ENCODE measurements at regions not wholly inside any gene's neighbourhood (a gene's known extent, or its start where the extent isn't known, plus 50 kb on each side); places are given as distances from the start of the nearest gene placed in this dataset.

DNA sequence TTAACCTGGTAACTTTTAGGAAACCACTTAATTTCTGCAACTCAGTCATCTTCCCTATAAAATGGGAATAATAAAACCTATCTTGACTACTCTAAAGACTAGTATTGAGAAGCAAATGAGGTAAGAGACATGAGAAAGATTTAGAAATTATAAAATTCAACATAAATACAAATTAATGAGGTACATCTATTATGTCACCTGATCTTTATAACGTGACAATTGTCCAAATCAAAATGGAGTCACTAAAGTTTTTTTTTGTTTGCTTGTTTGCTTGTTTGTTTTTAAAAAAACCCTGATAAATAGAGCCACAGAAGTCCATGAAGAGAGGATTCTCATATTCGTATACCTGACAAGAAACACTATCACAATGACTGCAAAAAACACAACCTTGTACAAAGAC, 242.8 kb downstream of the LRRN1 start:
- H3K9me3 ChIP-seq (ENCODE audit: control insufficient read depth, insufficient read depth, low read length): peaks cover 19% of the 10 kb centered on the region
- H3K23ac ChIP-seq (ENCODE audit: low read depth, low read length): no peak overlapping the region
- DNase-seq (no peak), ATAC-seq (ENCODE audit: low read depth) (no peak)
- no peak overlapping the region for H2BK5ac ChIP-seq (ENCODE audit: low read depth, low read length, poor library complexity, severe bottlenecking)
- H3K14ac ChIP-seq (replicated peaks; ENCODE audit: low read depth, low read length): no peak overlapping the region
- no peaks in the 10 kb centered on the region for H3K9me1 ChIP-seq (ENCODE audit: insufficient read depth, low read length)
- no peak overlapping the region for H3K4ac ChIP-seq (ENCODE audit: low read depth, low read length)
- H4K5ac ChIP-seq (ENCODE audit: low read depth, low read length): no peak overlapping the region
- H3K4me1 ChIP-seq (ENCODE audit: control insufficient read depth, insufficient read depth, low read length): no peaks in the 10 kb centered on the region
- no peak overlapping the region for H2AFZ ChIP-seq (replicated peaks; ENCODE audit: low read length, poor library complexity)
- H2BK20ac ChIP-seq (ENCODE audit: low read depth, low read length): no peak overlapping the region
- no peak overlapping the region for H3K18ac ChIP-seq (ENCODE audit: low read depth, low read length)
- no peak overlapping the region for H2AK9ac ChIP-seq (replicated peaks; ENCODE audit: low read depth, low read length, poor library complexity)
- no TSS peak for BruUV-seq (replicated peaks)
- no peak overlapping the region for H3K9ac ChIP-seq (ENCODE audit: low read depth, low read length)
- dilution Hi-C loops (cut with HindIII; ENCODE audit: low sequenced_read_pairs, unreplicated experiment): no loop called here
- H3K36me3 ChIP-seq (ENCODE audit: control insufficient read depth, insufficient read depth, low read length): no peaks in the 10 kb centered on the region
- H4K8ac ChIP-seq (ENCODE audit: low read depth in 2 of 2, low read length in 2 of 2): no peak overlapping the region
- H3K27ac ChIP-seq (ENCODE audit: insufficient read depth, low read length): no peak overlapping the region
- no peaks in the 10 kb centered on the region for H3K79me1 ChIP-seq (ENCODE audit: low read depth in 1 of 2, low read length in 2 of 2)
- H2BK120ac ChIP-seq (ENCODE audit: low read depth, low read length): no peak overlapping the region
- H3K4me3 ChIP-seq (ENCODE audit: insufficient read depth, low read depth, low read length): no peak overlapping the region
- no CpG with 5 or more reads among the region's 2 CpGs for WGBS, 2 experiments (ENCODE audit: extremely low coverage in 2 of 2, insufficient read length in 1 of 2)
- no peak overlapping the region for H4K91ac ChIP-seq (ENCODE audit: insufficient read depth, low read depth, low read length)
- TF ChIP-seq CEBPB (IDR thresholded peaks at IDR 0.05; ENCODE audit: low read depth, low read length) (no peak), POLR2A (IDR thresholded peaks at IDR 0.05; ENCODE audit: low read depth, low read length) (no peak), MAFK (IDR thresholded peaks at IDR 0.05; ENCODE audit: low read depth, low read length) (no peak), FOS (IDR thresholded peaks at IDR 0.05; ENCODE audit: low read depth, low read length) (no peak), RCOR1 (IDR thresholded peaks at IDR 0.05; ENCODE audit: insufficient replicate concordance, low read length) (no peak), NFE2L2 (IDR thresholded peaks at IDR 0.05; ENCODE audit: low read depth, low read length) (no peak), MAZ (IDR thresholded peaks at IDR 0.05; ENCODE audit: borderline replicate concordance, low read depth, low read length) (no peak), RAD21 (IDR thresholded peaks at IDR 0.05; ENCODE audit: low read length) (no peak), MXI1 (IDR thresholded peaks at IDR 0.05; ENCODE audit: borderline replicate concordance, low read depth, low read length) (no peak)
- TF ChIP-seq, protein P1, sequence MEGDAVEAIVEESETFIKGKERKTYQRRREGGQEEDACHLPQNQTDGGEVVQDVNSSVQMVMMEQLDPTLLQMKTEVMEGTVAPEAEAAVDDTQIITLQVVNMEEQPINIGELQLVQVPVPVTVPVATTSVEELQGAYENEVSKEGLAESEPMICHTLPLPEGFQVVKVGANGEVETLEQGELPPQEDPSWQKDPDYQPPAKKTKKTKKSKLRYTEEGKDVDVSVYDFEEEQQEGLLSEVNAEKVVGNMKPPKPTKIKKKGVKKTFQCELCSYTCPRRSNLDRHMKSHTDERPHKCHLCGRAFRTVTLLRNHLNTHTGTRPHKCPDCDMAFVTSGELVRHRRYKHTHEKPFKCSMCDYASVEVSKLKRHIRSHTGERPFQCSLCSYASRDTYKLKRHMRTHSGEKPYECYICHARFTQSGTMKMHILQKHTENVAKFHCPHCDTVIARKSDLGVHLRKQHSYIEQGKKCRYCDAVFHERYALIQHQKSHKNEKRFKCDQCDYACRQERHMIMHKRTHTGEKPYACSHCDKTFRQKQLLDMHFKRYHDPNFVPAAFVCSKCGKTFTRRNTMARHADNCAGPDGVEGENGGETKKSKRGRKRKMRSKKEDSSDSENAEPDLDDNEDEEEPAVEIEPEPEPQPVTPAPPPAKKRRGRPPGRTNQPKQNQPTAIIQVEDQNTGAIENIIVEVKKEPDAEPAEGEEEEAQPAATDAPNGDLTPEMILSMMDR (conservative IDR thresholded peaks at IDR 0.05; ENCODE audit: low read depth, low read length): no peak
- TF ChIP-seq, protein P2, sequence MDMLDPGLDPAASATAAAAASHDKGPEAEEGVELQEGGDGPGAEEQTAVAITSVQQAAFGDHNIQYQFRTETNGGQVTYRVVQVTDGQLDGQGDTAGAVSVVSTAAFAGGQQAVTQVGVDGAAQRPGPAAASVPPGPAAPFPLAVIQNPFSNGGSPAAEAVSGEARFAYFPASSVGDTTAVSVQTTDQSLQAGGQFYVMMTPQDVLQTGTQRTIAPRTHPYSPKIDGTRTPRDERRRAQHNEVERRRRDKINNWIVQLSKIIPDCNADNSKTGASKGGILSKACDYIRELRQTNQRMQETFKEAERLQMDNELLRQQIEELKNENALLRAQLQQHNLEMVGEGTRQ (IDR thresholded peaks at IDR 0.05; ENCODE audit: low read depth, low read length): no peak
- TF ChIP-seq, protein P3, sequence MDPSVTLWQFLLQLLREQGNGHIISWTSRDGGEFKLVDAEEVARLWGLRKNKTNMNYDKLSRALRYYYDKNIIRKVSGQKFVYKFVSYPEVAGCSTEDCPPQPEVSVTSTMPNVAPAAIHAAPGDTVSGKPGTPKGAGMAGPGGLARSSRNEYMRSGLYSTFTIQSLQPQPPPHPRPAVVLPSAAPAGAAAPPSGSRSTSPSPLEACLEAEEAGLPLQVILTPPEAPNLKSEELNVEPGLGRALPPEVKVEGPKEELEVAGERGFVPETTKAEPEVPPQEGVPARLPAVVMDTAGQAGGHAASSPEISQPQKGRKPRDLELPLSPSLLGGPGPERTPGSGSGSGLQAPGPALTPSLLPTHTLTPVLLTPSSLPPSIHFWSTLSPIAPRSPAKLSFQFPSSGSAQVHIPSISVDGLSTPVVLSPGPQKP (IDR thresholded peaks at IDR 0.05; ENCODE audit: borderline replicate concordance, low read depth, low read length): no peak
- ChIA-PET POLR2A (ENCODE audit: unreplicated experiment) (no interaction called here), CTCF (no interaction called here)
- H3K56ac ChIP-seq (ENCODE audit: extremely low read depth, insufficient read depth, low read length): no peak overlapping the region
- in situ Hi-C loops (cut with MboI; ENCODE audit: low sequenced_read_pairs): no loop called here
- H2AK5ac ChIP-seq (ENCODE audit: low read depth, low read length): no peak overlapping the region
- no peaks in the 10 kb centered on the region for H4K20me1 ChIP-seq (ENCODE audit: insufficient read depth, low read length)
- intact Hi-C loops (cut with micrococcal nuclease): no loop called here
- no peak overlapping the region for H2BK15ac ChIP-seq (ENCODE audit: low read depth, low read length)
- H3K27me3 ChIP-seq (ENCODE audit: control insufficient read depth, insufficient read depth, low read length): no peaks in the 10 kb centered on the region
- no peak overlapping the region for H3K4me2 ChIP-seq (ENCODE audit: low read depth, low read length)

Data from IMR-90 (cell line).